NCI-H2227 (cell line): ENCODE measurements at regions not wholly inside any gene's neighbourhood (a gene's known extent, or its start where the extent isn't known, plus 50 kb on each side); places are given as distances from the start of the nearest gene placed in this dataset.

ENCODE experiments used
- DNase-seq: peaks from one replicate; lab custom pipeline; 2025; ENCODE audit not compliant: unreplicated experiment; lab: John Stamatoyannopoulos, UW

DNA sequence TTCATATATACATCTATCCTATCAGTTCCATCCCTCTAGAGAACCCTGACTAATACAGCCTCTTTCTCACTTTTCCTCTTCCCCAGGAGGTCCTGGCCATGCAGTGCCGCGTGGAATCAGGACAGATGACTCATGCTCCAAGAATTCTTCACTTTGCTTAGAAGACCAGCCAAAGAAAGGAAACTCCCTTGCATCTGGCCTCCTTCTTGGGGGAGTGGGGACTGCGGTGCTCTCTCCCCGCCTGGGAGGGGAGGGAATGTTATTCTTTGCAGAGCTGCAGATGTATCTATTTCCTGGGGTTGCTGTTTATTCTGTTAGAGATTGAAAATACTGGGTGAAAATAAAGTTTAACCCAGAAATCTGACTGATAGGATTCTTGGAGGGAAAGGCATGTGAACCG, 111.5 kb upstream of the SH3BP4 start:
- no peak for DNase-seq

DNA sequence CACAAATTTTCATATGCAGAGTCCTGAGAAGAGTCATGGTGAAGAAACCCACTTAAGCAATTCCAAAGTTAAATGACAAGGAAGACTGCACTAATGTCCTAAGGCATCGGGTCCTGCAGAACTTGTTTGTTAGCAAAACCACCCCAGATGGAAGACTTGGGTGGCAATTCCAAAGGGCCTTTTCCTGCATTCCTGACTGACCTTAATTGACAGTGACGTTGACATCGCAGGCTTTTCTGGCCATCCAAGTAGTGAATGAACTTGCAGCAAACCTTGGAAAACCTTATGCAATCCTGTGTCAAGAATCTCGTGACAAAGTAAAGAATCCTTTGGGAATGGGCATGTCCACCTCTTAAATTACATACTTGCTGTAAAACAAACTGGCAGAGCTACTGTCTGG, 112.5 kb upstream of the SH3BP4 start:
- DNase-seq = no peak

DNA sequence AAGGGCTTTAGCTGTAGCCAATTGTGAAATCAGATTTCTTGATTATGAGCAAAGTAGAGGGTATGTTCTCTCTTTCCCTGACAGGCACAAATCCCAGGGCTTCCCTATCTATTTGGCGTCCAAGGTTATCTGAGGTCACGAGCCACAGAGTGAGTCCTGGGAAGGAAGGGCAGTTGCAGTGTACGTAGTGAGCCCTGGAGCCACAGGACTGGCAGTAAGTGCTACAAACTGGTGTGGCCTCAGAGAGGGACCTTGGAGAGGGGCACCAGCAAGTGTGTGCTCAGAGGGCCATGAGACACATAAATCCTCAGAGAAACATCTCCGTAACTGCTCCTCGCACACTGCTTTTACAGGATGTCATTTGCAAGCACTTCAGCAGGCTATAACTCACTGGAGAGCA, 115.5 kb upstream of the SH3BP4 start:
- no peak for DNase-seq

DNA sequence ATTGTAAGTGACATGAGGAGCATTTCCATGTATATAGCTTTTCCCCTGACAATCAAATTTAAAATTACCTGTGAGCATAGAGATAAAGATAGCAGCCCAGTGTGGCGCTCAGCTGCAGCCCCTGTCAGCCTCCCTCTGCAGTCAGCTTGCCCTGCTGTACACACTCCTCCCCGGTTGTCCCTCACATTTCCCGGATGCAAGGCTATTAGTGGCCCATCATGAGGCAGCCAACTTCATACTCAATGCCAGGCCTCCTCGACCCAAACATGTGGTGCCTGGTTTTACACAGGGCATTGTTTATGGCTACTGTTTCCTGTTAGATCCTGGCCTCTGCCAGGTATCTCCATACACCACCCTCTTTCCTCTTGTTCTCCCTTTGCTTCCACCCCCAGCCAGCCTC, 116.1 kb upstream of the SH3BP4 start:
- DNase-seq = no peak

DNA sequence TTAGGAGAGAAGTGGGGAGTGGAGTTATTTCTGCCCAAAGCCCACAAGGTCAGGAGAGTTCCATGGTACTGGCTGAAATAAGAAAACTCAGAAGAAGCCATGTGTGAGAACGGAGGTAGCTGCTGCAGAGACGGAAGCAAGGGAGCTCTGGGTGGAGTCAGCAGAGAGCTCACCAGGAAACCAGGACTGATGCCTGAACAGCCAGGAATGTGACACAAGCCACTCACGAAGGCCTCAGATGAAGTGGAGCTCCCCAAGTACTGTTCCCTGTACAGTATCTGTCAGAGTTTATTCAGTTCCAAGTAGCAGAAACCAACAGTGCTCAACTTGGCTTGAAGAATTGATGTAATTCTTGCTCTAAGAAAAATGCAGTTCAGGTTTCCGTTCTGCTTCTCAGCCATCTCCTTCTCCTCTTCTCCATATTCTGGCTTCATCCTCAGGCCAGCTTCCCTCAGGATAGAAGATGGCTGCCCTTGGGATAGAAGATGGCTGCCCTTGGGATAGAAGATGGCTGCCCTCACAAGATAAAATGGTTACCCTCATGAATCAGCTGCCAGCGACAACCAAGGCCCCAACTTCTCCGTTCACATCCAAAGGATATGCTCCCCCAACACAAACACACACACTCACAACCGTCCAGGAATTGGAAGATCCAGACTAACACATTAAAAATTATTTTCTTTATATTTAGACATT, 117.4 kb upstream of the SH3BP4 start:
- no peak for DNase-seq

DNA sequence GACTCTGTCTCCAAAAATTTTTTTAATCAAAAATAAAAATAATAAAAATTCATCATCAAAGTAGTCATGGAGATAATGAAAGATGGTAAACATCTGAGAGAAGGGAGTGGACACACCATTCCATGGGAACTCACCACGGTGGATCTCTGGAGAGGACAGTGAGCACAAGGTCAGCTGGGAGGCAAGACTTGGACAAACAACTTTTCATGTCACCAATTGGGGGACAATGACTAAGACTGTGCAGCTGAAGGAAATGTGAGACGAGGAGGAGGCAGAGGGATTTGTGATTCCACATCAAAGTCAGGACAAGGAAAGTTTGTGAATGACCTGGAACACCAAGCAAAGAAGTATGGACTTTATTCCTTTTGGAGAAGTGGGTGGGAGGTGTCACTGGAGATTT, 121.0 kb upstream of the SH3BP4 start:
- DNase-seq = no peak

DNA sequence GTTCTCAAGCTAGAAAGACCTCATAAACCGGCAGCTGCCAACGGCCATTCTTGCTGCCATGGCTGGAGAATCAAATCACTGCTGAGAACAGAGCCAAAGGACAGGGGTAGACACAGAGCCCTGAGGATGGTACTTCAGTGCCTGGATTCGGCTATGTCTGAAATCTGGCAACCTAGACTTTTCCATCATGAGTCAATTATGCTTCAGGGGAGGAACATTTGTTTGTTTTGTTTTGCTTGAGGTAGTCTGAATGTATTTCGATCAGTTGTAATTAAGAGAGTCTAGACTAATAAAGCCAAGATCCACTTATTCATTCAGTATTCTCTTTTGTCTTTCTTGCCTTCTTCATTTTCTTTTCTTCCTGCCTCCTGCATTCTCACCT, 122.8 kb upstream of the SH3BP4 start:
- no peak for DNase-seq

DNA sequence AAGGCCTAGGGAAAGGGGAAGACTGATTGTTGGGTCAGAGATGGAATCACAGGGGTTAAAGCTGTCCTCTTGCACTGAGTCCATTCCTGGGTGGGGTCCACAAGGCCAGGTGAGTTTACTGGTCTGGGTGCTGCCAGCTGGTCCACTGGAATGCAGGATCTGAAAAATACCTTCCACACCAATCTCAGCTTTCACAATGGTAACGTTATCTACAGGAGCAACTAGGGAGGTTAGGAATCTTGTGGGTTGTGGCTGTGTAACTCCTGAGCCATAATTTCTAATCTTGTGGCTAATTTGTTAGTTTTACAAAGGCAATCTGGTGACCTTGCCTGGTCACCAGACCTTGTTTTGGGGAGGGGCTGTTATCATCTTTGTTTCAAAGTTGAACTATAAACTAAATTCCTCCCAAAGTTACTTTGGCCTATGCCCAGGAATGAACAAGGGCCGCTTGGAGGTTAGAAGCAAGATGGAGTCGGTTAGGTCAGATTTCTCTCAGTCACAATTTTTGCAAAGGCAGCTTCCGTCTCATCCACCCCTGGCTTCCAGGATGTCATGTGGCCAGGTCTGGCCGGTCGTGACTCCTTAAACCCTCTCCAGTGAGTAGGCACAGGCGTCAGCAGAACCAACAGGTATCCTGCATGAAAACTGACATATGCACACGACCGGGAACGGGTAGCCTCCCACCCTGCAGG, 123.3 kb upstream of the SH3BP4 start:
- DNase-seq = no peak

DNA sequence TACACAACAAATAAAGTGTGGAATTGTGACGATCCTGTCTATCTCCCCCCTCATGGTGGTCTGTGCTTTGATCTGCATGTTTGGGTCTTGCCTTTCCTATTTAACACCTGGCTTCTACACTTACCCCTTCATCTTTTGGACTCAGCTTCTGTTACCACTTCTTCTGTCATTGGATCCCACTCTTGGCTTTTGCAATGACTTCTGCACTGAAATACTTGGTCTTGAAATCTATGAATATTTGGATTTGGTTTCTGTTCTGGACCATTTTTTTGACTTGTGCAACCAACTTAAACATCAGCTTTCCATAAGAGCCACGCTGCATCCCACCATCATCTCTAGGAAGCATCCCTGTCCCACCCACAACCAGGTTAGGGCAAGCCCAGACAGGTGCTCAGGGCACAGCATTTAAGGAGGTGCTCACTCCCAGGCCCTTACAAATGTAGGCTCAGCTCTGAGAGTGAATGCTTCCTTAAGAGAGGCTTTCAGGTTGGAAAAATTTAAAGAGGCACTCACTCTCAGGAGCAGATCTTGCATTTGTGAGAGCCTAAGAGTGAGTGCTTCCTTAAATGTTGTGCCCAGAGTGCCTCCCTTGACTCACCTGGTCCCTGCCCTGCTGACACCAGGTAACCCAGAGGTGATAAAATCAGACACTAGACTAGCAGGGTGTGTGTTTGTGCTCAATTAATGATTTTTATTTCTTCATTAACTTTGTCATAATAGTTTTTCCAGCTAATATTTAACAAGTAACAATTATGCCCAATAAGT, 124.5 kb upstream of the SH3BP4 start:
- DNase-seq = no peak

DNA sequence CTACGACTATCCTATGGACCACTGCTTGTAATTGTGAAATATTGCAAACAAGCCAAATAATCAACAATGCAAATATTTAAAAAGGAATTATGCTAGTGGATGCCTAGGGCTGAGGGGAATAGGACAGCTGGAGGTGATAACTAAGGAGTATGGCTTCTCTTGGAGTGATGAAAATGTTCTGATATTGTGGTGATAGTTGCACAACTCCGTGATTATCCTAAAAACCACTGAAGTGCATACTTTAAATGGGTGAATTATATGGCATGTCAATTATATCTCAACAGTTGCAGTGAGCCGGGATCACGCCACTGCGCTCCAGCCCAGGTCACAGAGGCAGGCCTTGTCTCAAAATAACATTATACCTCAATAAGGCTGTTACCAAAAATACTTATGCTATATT, 125.1 kb upstream of the SH3BP4 start:
- DNase-seq = no peak

DNA sequence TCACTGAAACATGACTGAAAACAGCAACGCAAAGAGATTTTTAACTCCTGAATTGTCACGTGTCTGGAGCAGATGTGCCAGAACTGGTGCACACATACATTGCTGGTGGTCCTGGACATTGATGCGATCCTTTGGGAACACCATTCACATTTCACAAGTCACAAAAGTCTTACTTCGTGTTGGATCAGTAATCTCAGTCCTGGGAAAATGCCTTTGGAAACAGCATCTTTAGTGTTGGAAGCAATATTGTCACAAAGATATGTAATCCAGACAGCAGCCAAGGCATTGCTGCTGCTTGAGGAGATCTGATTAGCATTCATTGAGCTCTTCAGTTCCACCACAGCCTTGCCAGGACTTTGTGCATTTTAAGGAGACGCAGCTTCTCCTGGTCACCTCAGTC, 126.2 kb upstream of the SH3BP4 start:
- no peak for DNase-seq

DNA sequence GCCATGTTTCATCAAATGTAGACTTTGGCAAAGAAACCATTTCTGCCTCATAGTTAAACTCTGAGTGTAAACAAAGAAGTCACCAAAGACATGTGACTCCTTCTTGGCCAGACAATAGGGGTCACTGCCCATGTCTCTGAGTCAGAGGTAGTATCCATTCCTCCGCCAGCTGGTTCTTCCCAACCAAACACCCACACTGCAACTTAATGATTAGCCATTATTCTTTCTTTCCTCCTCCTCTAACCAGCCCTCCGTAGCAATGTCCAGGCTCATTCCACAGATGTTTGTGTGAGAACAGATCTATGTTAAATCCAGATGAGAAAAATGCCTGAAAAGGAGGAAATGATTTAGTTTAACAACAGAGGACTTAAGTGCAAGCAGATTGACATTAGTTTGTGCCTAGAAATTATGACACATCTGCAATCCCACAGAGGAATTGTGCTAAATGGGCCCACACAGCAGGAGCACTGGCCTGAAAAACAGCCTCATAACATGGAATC, 127.9 kb upstream of the SH3BP4 start:
- no peak for DNase-seq

DNA sequence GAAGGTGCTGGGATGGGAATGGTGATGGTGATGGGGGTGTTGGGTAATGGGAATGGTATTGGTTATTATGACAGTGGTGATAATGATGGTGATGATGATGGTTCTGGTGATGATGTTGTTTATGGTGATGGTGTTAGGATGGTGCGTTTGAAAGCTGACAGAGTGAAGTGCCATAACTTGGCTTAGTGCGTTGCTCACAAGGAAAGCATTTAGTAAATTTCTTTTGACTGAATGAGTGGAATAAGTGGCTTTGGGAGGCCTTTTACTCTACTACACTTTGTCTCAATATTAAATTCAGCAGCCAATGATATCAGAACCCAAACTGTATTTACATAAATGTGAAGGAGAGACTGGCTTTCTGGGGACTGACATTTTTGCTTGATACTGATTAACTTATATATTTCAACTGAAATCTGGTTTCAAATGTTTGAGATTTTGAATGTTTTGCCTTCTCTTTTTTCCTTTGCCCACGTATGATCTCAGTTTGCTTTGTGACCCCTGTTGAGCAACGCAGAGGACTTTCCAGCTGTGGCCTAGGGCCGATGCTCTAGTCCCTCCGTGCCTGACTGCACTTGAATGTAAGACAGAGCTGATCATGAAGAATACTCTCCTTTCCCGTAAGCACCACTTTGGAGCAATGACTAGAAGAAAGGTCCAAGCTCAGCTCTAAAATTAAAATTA, 128.5 kb upstream of the SH3BP4 start:
- DNase-seq = no peak

DNA sequence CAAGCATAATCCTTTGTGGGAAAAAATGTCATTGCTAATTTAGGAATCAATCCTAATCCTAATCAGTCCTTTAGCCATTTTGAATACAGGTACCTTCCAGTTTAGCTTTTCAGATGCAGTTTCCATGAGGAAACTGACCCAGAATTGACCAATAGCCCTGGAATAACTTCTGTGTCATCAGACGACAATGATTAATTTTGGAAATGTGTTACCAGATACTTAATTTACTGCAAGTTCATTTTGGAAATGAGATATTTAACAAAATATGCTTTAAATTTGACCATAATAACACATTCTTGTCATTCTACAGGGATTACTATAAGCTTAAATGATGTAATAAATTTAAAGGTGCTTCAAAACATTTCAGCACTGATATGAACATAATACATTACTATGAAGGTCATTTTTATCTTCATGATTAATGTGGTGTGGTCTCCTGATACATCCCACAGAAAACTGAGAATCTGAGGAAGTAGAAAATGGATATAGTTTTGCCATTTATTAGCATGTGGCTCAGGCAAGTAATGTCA, 129.8 kb upstream of the SH3BP4 start:
- no peak for DNase-seq

DNA sequence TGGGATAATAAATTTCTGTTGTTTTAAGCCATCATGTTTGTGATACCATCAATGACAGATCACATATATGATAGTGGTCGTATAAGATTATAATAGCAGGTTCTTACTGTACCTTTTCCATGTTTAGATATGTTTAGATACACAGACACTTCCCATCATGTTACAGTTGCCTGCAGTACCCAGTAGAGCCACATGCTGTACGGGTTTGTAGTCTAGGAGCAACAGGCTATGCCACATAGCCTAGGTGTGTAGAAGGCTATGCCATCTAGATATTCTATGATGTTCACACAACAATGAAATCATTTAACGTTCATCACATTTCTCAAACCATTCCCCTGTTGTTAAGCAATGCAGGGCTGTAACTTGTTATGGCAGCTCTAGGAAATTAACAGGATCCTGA, 132.9 kb upstream of the SH3BP4 start:
- DNase-seq = no peak

DNA sequence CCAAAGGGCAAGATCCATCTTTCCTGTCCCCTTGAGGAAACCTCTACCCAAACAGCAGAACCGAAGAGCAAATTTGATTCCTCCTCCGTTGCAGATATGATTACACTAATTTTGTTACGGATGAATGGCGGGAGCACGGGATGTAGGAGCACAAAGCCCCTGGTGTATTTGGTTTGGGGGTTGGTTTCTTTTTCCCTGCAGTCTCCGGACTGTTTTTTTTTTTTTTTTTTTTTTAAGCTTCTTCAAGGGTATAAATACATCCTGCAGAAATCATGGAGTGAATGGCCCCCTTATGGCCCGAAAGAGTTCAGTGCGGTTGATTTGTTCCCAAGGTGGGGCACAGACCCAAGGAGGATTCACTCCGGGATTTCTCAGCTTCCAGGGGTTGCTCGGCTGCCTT, 135.3 kb upstream of the SH3BP4 start:
- DNase-seq = no peak

DNA sequence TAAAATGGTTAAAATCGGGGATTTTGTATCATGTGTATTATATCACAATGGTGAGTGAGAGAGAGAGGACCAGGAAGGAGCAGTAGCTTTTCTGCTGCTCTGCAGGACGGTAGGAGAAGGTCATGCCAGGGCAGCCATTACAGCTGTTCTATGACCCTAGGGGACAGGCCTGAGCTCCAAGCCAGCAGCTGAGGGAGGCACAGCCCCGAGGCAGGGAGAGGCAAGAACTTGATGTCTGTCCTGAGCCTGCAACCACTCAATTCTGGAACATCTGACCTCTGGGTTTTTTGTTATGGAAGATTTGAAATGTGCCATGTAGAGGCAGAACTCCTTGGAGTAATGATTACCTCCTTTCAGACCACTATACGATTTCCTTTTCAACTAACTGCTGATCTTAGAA, 135.8 kb upstream of the SH3BP4 start:
- no peak for DNase-seq

DNA sequence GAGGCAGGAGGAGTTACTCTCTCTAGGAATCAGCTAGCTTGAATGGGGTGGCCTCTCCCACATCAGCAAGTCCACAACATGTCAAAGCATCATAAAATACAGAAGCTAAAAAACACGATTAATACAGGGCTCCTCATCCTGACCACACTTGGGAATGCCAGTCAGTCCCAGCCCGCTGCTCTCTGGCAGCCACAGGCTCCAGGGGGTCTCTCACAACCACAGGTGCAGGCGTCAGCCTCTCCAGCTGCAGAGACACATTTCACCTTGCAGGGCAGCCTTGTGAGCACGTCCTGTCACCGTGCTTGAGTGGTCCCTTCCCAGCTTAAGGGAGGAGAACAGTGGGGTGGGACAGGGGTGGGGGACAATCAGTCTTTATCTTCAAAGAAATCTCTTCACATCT, 137.4 kb upstream of the SH3BP4 start:
- DNase-seq = no peak

DNA sequence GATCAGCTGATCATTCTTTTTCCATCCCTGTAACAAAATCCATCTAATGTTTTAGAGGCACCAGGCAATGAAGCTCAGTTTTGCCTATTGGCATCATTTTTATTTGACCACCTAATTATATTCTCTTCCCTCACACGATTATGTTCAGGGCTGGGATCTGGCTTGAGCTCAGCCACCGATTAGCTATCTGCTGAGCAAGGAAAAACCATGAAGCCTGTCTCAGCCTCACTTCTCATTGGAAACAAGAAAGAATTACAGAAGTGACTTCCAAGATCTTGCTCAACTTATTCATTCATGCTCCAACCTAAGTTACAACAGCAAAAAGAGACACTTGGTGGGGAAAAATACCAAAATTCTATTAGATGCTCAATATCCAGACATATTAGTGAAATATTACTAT, 139.0 kb upstream of the SH3BP4 start:
- no peak for DNase-seq

DNA sequence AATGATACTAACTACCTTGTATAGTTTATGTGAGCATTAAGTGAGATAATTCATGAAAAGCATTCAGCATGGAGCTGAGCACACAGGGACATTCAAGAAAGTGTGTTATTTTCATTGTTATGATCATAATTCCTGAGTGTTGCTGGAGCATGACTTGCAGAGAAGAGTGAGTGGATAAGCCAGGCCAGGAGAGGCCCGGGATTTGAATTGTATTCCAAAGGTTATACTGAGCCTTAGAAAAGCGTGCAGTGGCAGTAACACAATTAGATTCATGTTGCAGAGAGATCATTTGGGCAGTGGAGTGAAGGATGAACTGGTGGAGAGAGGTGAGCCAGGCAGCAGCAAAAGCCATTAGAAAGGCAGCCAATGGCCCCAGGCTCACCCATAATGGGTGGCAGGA, 142.9 kb upstream of the SH3BP4 start:
- DNase-seq = no peak

DNA sequence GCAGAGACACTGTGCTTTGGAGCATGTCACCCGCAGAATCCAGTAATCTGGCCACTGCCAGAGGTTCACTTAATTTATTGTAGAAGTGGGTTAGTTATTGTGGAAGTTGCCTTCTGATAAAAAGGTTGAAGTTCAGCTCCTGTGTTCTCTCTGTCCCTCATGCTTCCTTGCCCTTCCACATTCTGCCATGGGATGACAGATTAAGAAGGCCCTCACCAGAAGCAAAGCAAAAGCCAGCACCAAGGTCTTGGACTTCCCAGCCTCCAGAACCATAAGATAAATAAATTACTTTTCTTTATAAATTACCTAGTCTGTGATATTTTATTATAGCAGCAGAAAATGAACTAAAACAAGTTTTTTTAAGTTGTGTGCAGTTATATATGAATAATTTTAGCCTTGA, 145.0 kb upstream of the SH3BP4 start:
- no peak for DNase-seq
